Stomach (tissue), 8 donors: ENCODE measurements at regions not wholly inside any gene's neighbourhood (a gene's known extent, or its start where the extent isn't known, plus 50 kb on each side); places are given as distances from the start of the nearest gene placed in this dataset.

Source experiments
- DNase-seq, 2 donors: peaks; one replicate each; pipeline versions ENCODE4 v3.0.0 to v3.0.0-alpha.2; 2013 to 2019
- H3K27ac ChIP-seq, 5 donors: fragments of 200-600 bp in 4 of 5; sonication (generic) in 4 of 5; one replicate each; pipeline ENCODE4 v1.5.1; 2013 to 2019; ENCODE audit warnings: mild to moderate bottlenecking in 1 of 5, moderate library complexity in 1 of 5
- H3K27me3 ChIP-seq, 3 donors: fragments of 200-600 bp; sonication (generic); one replicate each; pipeline ENCODE4 v1.5.1; 2017 to 2019; ENCODE audit warnings: mixed run types in 1 of 3
- H3K36me3 ChIP-seq, 4 donors: fragments of 200-600 bp; sonication (generic); 1 replicate in 3 of 4; 2 replicates in 1 of 4; pipeline ENCODE4 v1.5.1; 2016 to 2019
- H3K4me1 ChIP-seq, 4 donors: fragments of 200-600 bp; sonication (generic); one replicate each; pipeline ENCODE4 v1.5.1; 2016 to 2019
- H3K4me3 ChIP-seq, 4 donors: fragments of 200-600 bp; sonication (generic) in 3 of 4; one replicate each; pipeline ENCODE4 v1.5.1; 2016 to 2019; ENCODE audit warnings: mild to moderate bottlenecking in 1 of 4
- H3K9me3 ChIP-seq, 4 donors: fragments of 200-600 bp; sonication (generic); one replicate each; pipeline ENCODE4 v1.5.1; 2016 to 2019
- EP300 ChIP-seq: sonication (generic); formaldehyde crosslinking; IDR thresholded peaks from one replicate; pipeline ENCODE4 v1.6.1; 2017; ENCODE audit warnings: antibody characterized with exemption
- POLR2A ChIP-seq, 4 donors: fragments of 450-650 bp; IDR thresholded peaks; one replicate each; pipeline ENCODE4 v1.6.1; 2016; ENCODE audit warnings: antibody characterized with exemption in 4 of 4, control low read depth in 2 of 4, mild to moderate bottlenecking in 1 of 4, moderate library complexity in 1 of 4
- POLR2AphosphoS5 ChIP-seq, 3 donors: sonication (generic); formaldehyde crosslinking; IDR thresholded peaks; one replicate each; pipeline ENCODE4 v1.6.1; 2016; ENCODE audit warnings: antibody characterized with exemption in 3 of 3
- WGBS, 5 donors: extraction: QIAGEN DNeasy Blood & Tissue Kit in 3 of 5; methylation state at CpG; one replicate each; pipeline versions ENCODE4 v1.1.5 to v1.1.7; 2013 to 2018; 5-methylcytosine and 5-hydroxymethylcytosine counted together
- intact Hi-C: fragments of 100-400 bp; cut with DNase I; formaldehyde crosslinking; loops from one replicate; pipeline ENCODE4 v1.15.1; 2023; ENCODE audit warnings: low total_unique reads
- TF ChIP-seq, protein P1 (sequence below), 7 experiments: fragments of 450-650 bp in 4 of 7; fragments of 200-600 bp in 3 of 7; sonication (generic) in 3 of 7; IDR thresholded peaks; one replicate each; pipeline ENCODE4 v1.5.1; 2016 to 2019; ENCODE audit warnings: antibody characterized with exemption in 7 of 7, control low read depth in 2 of 7, mild to moderate bottlenecking in 1 of 7
- donor health status: healthy with polysubstance abuse.
- donor health status: Bipolar disorder and iron deficiency.
- donor health status: healthy.

DNA sequence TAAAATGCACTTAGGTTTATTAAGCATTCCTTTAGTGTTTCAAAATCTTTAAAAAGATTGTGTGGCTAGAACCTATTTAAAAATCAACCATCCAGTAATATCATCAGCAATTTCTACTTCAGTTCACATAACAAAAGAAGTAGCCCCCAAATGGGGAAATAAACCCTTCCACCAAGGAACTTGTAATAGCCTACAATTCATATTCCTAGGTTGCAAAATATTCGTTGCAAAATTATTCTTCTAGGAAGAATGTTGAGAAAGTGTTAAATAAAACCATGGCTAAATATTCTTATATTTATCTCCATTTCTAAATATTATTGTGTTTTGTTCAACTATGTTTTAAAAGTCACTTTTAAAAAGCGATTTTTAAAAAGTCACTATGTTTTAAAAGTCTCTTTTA lies 177.9 kb upstream of the PRLR start:
- H3K27ac ChIP-seq = no peak overlapping the region
- WGBS, 5 donors = 60 to 74% (median 72%) methylated on average over 2 of the region's 2 CpGs
- no peak for TF ChIP-seq POLR2A (IDR thresholded peaks at IDR 0.05)
- TF ChIP-seq, protein P1, sequence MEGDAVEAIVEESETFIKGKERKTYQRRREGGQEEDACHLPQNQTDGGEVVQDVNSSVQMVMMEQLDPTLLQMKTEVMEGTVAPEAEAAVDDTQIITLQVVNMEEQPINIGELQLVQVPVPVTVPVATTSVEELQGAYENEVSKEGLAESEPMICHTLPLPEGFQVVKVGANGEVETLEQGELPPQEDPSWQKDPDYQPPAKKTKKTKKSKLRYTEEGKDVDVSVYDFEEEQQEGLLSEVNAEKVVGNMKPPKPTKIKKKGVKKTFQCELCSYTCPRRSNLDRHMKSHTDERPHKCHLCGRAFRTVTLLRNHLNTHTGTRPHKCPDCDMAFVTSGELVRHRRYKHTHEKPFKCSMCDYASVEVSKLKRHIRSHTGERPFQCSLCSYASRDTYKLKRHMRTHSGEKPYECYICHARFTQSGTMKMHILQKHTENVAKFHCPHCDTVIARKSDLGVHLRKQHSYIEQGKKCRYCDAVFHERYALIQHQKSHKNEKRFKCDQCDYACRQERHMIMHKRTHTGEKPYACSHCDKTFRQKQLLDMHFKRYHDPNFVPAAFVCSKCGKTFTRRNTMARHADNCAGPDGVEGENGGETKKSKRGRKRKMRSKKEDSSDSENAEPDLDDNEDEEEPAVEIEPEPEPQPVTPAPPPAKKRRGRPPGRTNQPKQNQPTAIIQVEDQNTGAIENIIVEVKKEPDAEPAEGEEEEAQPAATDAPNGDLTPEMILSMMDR (IDR thresholded peaks at IDR 0.05) = no peak
- TF ChIP-seq EP300 = no peak
- TF ChIP-seq POLR2AphosphoS5 (IDR thresholded peaks at IDR 0.05) = no peak

DNA sequence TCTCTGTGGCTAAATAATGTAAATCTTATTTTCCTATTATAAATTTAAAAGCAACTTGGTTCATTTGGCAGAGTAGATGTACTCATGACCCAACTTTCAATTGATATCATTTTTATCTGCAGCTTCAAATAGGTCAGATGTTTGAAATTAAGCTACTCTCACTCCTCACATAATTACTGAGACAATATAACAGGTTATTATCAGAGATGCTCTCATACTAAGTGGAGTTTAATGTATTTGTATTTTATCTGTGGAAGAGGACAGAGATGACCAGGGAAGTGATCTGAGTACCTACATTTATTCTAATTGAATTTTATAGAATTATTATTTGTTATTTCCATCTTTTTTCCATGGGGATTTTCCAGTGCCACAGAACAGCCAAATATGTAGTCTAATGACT lies 177.4 kb upstream of the PRLR start:
- no peaks in the 10 kb centered on the region for H3K9me3 ChIP-seq
- no peaks in the 10 kb centered on the region for H3K4me1 ChIP-seq
- H3K27me3 ChIP-seq = no peaks in the 10 kb centered on the region
- no peaks in the 10 kb centered on the region for H3K36me3 ChIP-seq
- no peak overlapping the region for H3K27ac ChIP-seq
- TF ChIP-seq, protein P1 (IDR thresholded peaks at IDR 0.05) = no peak
- TF ChIP-seq POLR2AphosphoS5 (IDR thresholded peaks at IDR 0.05) (no peak), POLR2A (IDR thresholded peaks at IDR 0.05) (no peak), EP300 (no peak)
- H3K4me3 ChIP-seq = no peak overlapping the region
- no peak for DNase-seq
- intact Hi-C loops = no loop called here

More for the DNA sequence above, 177.9 kb upstream of the PRLR start:
- Histone ChIP-seq H3K4me1 (no peaks in the 10 kb centered on the region), H3K9me3 (no peaks in the 10 kb centered on the region), H3K4me3 (no peak overlapping the region), H3K36me3 (no peaks in the 10 kb centered on the region), H3K27me3 (no peaks in the 10 kb centered on the region)
- DNase-seq = no peak
- intact Hi-C loops = no loop called here

GRCh38 chr5:35405938-35406337 lies 175.7 kb upstream of the PRLR start:
- TF ChIP-seq, protein P1 (IDR thresholded peaks at IDR 0.05) = no peak
- no peak for TF ChIP-seq EP300
- TF ChIP-seq POLR2A (IDR thresholded peaks at IDR 0.05) = no peak
- TF ChIP-seq POLR2AphosphoS5 (IDR thresholded peaks at IDR 0.05) = no peak
- no peak for DNase-seq
- H3K9me3 ChIP-seq = no peaks in the 10 kb centered on the region
- no peaks in the 10 kb centered on the region for H3K4me1 ChIP-seq
- H3K36me3 ChIP-seq = no peaks in the 10 kb centered on the region
- H3K27me3 ChIP-seq = no peaks in the 10 kb centered on the region
- intact Hi-C loops = no loop called here
- no peak overlapping the region for H3K27ac ChIP-seq
- H3K4me3 ChIP-seq = no peak overlapping the region
- WGBS, 5 donors = 95 to 97% (median 96%) methylated on average over 15 of the region's 15 CpGs

- no peaks in the 10 kb centered on the region for H3K36me3 ChIP-seq
- no peak overlapping the region for H3K27ac ChIP-seq
- intact Hi-C loops = no loop called here
- DNase-seq = no peak
- TF ChIP-seq POLR2A (IDR thresholded peaks at IDR 0.05) (no peak), EP300 (no peak), POLR2AphosphoS5 (IDR thresholded peaks at IDR 0.05) (no peak)
- TF ChIP-seq, protein P1 (IDR thresholded peaks at IDR 0.05) = no peak
- H3K4me3 ChIP-seq = no peak overlapping the region
- H3K4me1 ChIP-seq = no peaks in the 10 kb centered on the region
- no peaks in the 10 kb centered on the region for H3K27me3 ChIP-seq
- no peaks in the 10 kb centered on the region for H3K9me3 ChIP-seq
- 92 to 95% (median 94%) methylated on average over 9 of the region's 9 CpGs for WGBS, 5 donors
Observed at GRCh38 chr5:35404701-35405100, 174.4 kb upstream of the PRLR start.
